IMR-90 (cell line): ENCODE measurements at regions not wholly inside any gene's neighbourhood (a gene's known extent, or its start where the extent isn't known, plus 50 kb on each side); places are given as distances from the start of the nearest gene placed in this dataset.

Source experiments
- ATAC-seq: fragments of 200-7000 bp; cut with Tn5 transposase; 2 replicates; pipeline ENCODE4 v1.9.1; 2020; ENCODE audit warnings: low read depth, mild to moderate bottlenecking, moderate library complexity
- BruUV-seq: library from RNA; stranded (reverse); fragments of 400-500 nt; replicated peaks from 2 replicates; lab custom pipeline; 2021; lab: Mats Ljungman, UMichigan
- CTCF ChIA-PET: fragments of 300-600 bp; formaldehyde crosslinking; extraction: SDS; loops from one replicate; lab custom pipeline; 2021; ENCODE audit warnings: antibody characterized with exemption; lab: Yijun Ruan, JAX
- POLR2A ChIA-PET: fragments of 300-600 bp; sonication (Branson Sonifier 250); formaldehyde crosslinking; loops from one replicate; lab custom pipeline; 2022; ENCODE audit warnings: antibody characterized with exemption; ENCODE audit not compliant: unreplicated experiment; lab: Charles Lee
- DNase-seq: peaks from one replicate; pipeline ENCODE4 v3.0.0; 2013
- H2AFZ ChIP-seq: replicated peaks from 2 replicates; pipeline ENCODE3; 2013; ENCODE audit warnings: low read length, mild to moderate bottlenecking; ENCODE audit not compliant: poor library complexity
- H2AK5ac ChIP-seq: 2 replicates; pipeline ENCODE4 v1.6.1; 2013; ENCODE audit warnings: low read depth, low read length, inconsistent platforms
- H2AK9ac ChIP-seq: replicated peaks from 2 replicates; pipeline ENCODE3; 2013; ENCODE audit warnings: mild to moderate bottlenecking, low read depth, low read length, moderate library complexity; ENCODE audit not compliant: poor library complexity
- H2BK120ac ChIP-seq: 2 replicates; pipeline ENCODE4 v1.6.1; 2013; ENCODE audit warnings: low read depth, low read length, inconsistent platforms
- H2BK15ac ChIP-seq: 3 replicates; pipeline ENCODE4 v1.6.1; 2013; ENCODE audit warnings: low read depth, low read length, inconsistent platforms
- H2BK20ac ChIP-seq: 2 replicates; pipeline ENCODE4 v1.6.1; 2013; ENCODE audit warnings: low read depth, mild to moderate bottlenecking, inconsistent platforms, low read length, moderate library complexity
- H2BK5ac ChIP-seq: 2 replicates; pipeline ENCODE4 v1.6.1; 2013; ENCODE audit warnings: mild to moderate bottlenecking, low read depth, low read length, inconsistent platforms; ENCODE audit not compliant: poor library complexity, severe bottlenecking
- H3K14ac ChIP-seq: replicated peaks from 2 replicates; pipeline ENCODE4 v1.6.1; 2013; ENCODE audit warnings: low read depth, low read length, inconsistent platforms
- H3K18ac ChIP-seq: 2 replicates; pipeline ENCODE4 v1.6.1; 2013; ENCODE audit warnings: low read depth, low read length, control low read depth
- H3K23ac ChIP-seq: 2 replicates; pipeline ENCODE4 v1.6.1; 2013; ENCODE audit warnings: low read depth, low read length, inconsistent platforms
- H3K27ac ChIP-seq: 2 replicates; pipeline ENCODE4 v1.5.1; 2013; ENCODE audit warnings: mild to moderate bottlenecking, control low read depth, low read length; ENCODE audit not compliant: insufficient read depth
- H3K27me3 ChIP-seq: 2 replicates; pipeline ENCODE4 v1.6.1; 2013; ENCODE audit warnings: low read length; ENCODE audit not compliant: control insufficient read depth, insufficient read depth
- H3K36me3 ChIP-seq: 2 replicates; pipeline ENCODE4 v1.6.1; 2013; ENCODE audit warnings: low read length, mixed read lengths; ENCODE audit not compliant: control insufficient read depth, insufficient read depth
- H3K4ac ChIP-seq: 2 replicates; pipeline ENCODE4 v1.6.1; 2013; ENCODE audit warnings: low read depth, low read length, inconsistent platforms
- H3K4me1 ChIP-seq: 2 replicates; pipeline ENCODE4 v1.6.1; 2013; ENCODE audit warnings: low read length, mixed read lengths; ENCODE audit not compliant: control insufficient read depth, insufficient read depth
- H3K4me2 ChIP-seq: 2 replicates; pipeline ENCODE4 v1.6.1; 2013; ENCODE audit warnings: low read depth, mild to moderate bottlenecking, control low read depth, low read length, moderate library complexity
- H3K4me3 ChIP-seq: 2 replicates; pipeline ENCODE4 v1.5.1; 2013; ENCODE audit warnings: low read depth, mild to moderate bottlenecking, control low read depth, low read length, moderate library complexity; ENCODE audit not compliant: insufficient read depth
- H3K56ac ChIP-seq: 2 replicates; pipeline ENCODE4 v1.6.1; 2013; ENCODE audit warnings: low read length, inconsistent platforms; ENCODE audit not compliant: insufficient read depth; ENCODE audit errors: extremely low read depth
- H3K79me1 ChIP-seq, 2 experiments: 2 replicates each; pipeline ENCODE4 v1.6.1; 2013; ENCODE audit warnings: low read length in 2 of 2, inconsistent platforms in 1 of 2, low read depth in 1 of 2
- H3K9ac ChIP-seq: 2 replicates; pipeline ENCODE4 v1.6.1; 2013; ENCODE audit warnings: low read depth, low read length, control low read depth
- H3K9me1 ChIP-seq: 2 replicates; pipeline ENCODE4 v1.6.1; 2013; ENCODE audit warnings: low read length, inconsistent platforms; ENCODE audit not compliant: insufficient read depth
- H3K9me3 ChIP-seq: 2 replicates; pipeline ENCODE4 v1.6.1; 2013; ENCODE audit warnings: low read length; ENCODE audit not compliant: control insufficient read depth, insufficient read depth
- H4K20me1 ChIP-seq: 2 replicates; pipeline ENCODE4 v1.6.1; 2013; ENCODE audit warnings: low read length, inconsistent platforms; ENCODE audit not compliant: insufficient read depth
- H4K5ac ChIP-seq: 2 replicates; pipeline ENCODE4 v1.6.1; 2013; ENCODE audit warnings: mild to moderate bottlenecking, low read depth, low read length, control low read depth
- H4K8ac ChIP-seq, 2 experiments: 2 replicates each; pipeline ENCODE4 v1.6.1; 2013; ENCODE audit warnings: low read depth in 2 of 2, low read length in 2 of 2, control low read depth in 1 of 2, inconsistent platforms in 1 of 2
- H4K91ac ChIP-seq: 2 replicates; pipeline ENCODE4 v1.6.1; 2013; ENCODE audit warnings: low read depth, low read length, inconsistent platforms; ENCODE audit not compliant: insufficient read depth
- CEBPB ChIP-seq: IDR thresholded peaks from 2 replicates; pipeline ENCODE4 v1.6.1; 2012; ENCODE audit warnings: low read depth, low read length, improper control_type of control experiment
- MAZ ChIP-seq: IDR thresholded peaks from 2 replicates; pipeline ENCODE4 v1.6.1; 2012; ENCODE audit warnings: low read depth, mild to moderate bottlenecking, low read length, improper control_type of control experiment, moderate library complexity, borderline replicate concordance
- WGBS, 2 experiments: methylation state at CpG; one replicate each; pipeline versions ENCODE4 v1.1.5 to v1.1.7; 2013; ENCODE audit warnings: missing lambda C conversion rate in 2 of 2; ENCODE audit not compliant: insufficient read length in 1 of 2; ENCODE audit errors: extremely low coverage in 2 of 2; 5-methylcytosine and 5-hydroxymethylcytosine counted together
- dilution Hi-C: fragments of 300-500 bp; cut with HindIII; formaldehyde crosslinking; loops from one replicate; pipeline ENCODE4 v1.14.3; 2018; ENCODE audit warnings: low sequenced_read_pairs; ENCODE audit not compliant: unreplicated experiment
- in situ Hi-C: fragments of 300-500 bp; cut with MboI; formaldehyde crosslinking; loops from 3 replicates; pipeline ENCODE4 v1.14.3; 2019; ENCODE audit warnings: low sequenced_read_pairs, inconsistent platforms, mixed read lengths
- intact Hi-C: fragments of 100-400 bp; cut with micrococcal nuclease; formaldehyde crosslinking; loops from 2 replicates; pipeline ENCODE4 v1.10.0; 2022

GRCh38 chr6:84390851-84391250, 163.4 kb upstream of the CEP162 start:
- ChIA-PET CTCF (no interaction called here), POLR2A (no interaction called here)
- Histone ChIP-seq H3K9me1 (no peaks in the 10 kb centered on the region), H2BK15ac (no peak overlapping the region), H2AK5ac (no peak overlapping the region), H3K27me3 (no peaks in the 10 kb centered on the region), H3K4ac (no peak overlapping the region), H2BK5ac (no peak overlapping the region), H3K27ac (no peak overlapping the region), H2AFZ (no peak overlapping the region), H3K9ac (no peak overlapping the region), H3K14ac (no peak overlapping the region), H3K4me3 (no peak overlapping the region), H3K4me2 (no peak overlapping the region), H3K79me1 (no peaks in the 10 kb centered on the region), H2BK20ac (no peak overlapping the region), H3K36me3 (no peaks in the 10 kb centered on the region), H2BK120ac (no peak overlapping the region), H4K8ac (no peak overlapping the region), H3K18ac (no peak overlapping the region), H4K91ac (no peak overlapping the region), H3K56ac (no peak overlapping the region), H3K23ac (no peak overlapping the region), H4K5ac (no peak overlapping the region), H2AK9ac (no peak overlapping the region), H3K4me1 (no peaks in the 10 kb centered on the region), H4K20me1 (no peaks in the 10 kb centered on the region), H3K9me3 (no peaks in the 10 kb centered on the region)
- no TSS peak for BruUV-seq
- ATAC-seq, result no peak
- dilution Hi-C loops (no loop called here), intact Hi-C loops (no loop called here), in situ Hi-C loops (no loop called here)
- TF ChIP-seq MAZ (no peak), CEBPB (no peak)
- no peak for DNase-seq
- no CpG with 5 or more reads among the region's 2 CpGs for WGBS, 2 experiments
